HL-60 (cell line): ENCODE measurements at regions not wholly inside any gene's neighbourhood (a gene's known extent, or its start where the extent isn't known, plus 50 kb on each side); places are given as distances from the start of the nearest gene placed in this dataset.

Source experiments
- DNase-seq, 2 experiments: peaks; one replicate each; pipeline ENCODE4 v3.0.0-alpha.2; 2010 to 2020; ENCODE audit warnings: low read depth in 1 of 2, low spot score in 1 of 2
- H3K27ac ChIP-seq: fragments of 250-450 bp; sonication (Bioruptor Pico); replicated peaks from 2 replicates; pipeline ENCODE4 v1.5.1; 2020; ENCODE audit warnings: mild to moderate bottlenecking, moderate library complexity
- H3K27me3 ChIP-seq: fragments of 250-450 bp; sonication (Bioruptor Pico); 2 replicates; pipeline ENCODE4 v1.5.1; 2021; ENCODE audit warnings: mild to moderate bottlenecking, moderate library complexity; ENCODE audit not compliant: insufficient read depth, poor library complexity, severe bottlenecking
- H3K4me3 ChIP-seq: replicated peaks from 2 replicates; pipeline ENCODE4 v1.5.1; 2011; ENCODE audit warnings: mild to moderate bottlenecking, control low read depth, low read length; ENCODE audit not compliant: insufficient read depth
- GABPA ChIP-seq: IDR thresholded peaks from 2 replicates; pipeline ENCODE4 v1.6.1; 2012; ENCODE audit warnings: low read depth
- POLR2AphosphoS5 ChIP-seq: IDR thresholded peaks from 2 replicates; pipeline ENCODE4 v1.6.1; 2012; ENCODE audit warnings: low read depth
- SPI1 ChIP-seq: IDR thresholded peaks from 2 replicates; pipeline ENCODE4 v1.6.1; 2012; ENCODE audit warnings: low read depth, mild to moderate bottlenecking, borderline replicate concordance
- TF ChIP-seq, protein P1 (sequence below): IDR thresholded peaks from one replicate; pipeline ENCODE4 v1.5.1; 2011; ENCODE audit warnings: low read length, control low read depth, inconsistent platforms; ENCODE audit not compliant: insufficient read depth
- TF ChIP-seq, protein P2 (sequence below): IDR thresholded peaks from 2 replicates; pipeline ENCODE4 v1.6.1; 2012; ENCODE audit warnings: low read depth; ENCODE audit not compliant: insufficient replicate concordance

- DNase-seq = no peak
- Histone ChIP-seq H3K27me3 (no peaks in the 10 kb centered on the region), H3K4me3 (no peak overlapping the region), H3K27ac (no peak overlapping the region)
- TF ChIP-seq POLR2AphosphoS5 = no peak
- TF ChIP-seq GABPA = no peak
- TF ChIP-seq SPI1 = no peak
- TF ChIP-seq, protein P1, sequence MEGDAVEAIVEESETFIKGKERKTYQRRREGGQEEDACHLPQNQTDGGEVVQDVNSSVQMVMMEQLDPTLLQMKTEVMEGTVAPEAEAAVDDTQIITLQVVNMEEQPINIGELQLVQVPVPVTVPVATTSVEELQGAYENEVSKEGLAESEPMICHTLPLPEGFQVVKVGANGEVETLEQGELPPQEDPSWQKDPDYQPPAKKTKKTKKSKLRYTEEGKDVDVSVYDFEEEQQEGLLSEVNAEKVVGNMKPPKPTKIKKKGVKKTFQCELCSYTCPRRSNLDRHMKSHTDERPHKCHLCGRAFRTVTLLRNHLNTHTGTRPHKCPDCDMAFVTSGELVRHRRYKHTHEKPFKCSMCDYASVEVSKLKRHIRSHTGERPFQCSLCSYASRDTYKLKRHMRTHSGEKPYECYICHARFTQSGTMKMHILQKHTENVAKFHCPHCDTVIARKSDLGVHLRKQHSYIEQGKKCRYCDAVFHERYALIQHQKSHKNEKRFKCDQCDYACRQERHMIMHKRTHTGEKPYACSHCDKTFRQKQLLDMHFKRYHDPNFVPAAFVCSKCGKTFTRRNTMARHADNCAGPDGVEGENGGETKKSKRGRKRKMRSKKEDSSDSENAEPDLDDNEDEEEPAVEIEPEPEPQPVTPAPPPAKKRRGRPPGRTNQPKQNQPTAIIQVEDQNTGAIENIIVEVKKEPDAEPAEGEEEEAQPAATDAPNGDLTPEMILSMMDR = no peak
- TF ChIP-seq, protein P2, sequence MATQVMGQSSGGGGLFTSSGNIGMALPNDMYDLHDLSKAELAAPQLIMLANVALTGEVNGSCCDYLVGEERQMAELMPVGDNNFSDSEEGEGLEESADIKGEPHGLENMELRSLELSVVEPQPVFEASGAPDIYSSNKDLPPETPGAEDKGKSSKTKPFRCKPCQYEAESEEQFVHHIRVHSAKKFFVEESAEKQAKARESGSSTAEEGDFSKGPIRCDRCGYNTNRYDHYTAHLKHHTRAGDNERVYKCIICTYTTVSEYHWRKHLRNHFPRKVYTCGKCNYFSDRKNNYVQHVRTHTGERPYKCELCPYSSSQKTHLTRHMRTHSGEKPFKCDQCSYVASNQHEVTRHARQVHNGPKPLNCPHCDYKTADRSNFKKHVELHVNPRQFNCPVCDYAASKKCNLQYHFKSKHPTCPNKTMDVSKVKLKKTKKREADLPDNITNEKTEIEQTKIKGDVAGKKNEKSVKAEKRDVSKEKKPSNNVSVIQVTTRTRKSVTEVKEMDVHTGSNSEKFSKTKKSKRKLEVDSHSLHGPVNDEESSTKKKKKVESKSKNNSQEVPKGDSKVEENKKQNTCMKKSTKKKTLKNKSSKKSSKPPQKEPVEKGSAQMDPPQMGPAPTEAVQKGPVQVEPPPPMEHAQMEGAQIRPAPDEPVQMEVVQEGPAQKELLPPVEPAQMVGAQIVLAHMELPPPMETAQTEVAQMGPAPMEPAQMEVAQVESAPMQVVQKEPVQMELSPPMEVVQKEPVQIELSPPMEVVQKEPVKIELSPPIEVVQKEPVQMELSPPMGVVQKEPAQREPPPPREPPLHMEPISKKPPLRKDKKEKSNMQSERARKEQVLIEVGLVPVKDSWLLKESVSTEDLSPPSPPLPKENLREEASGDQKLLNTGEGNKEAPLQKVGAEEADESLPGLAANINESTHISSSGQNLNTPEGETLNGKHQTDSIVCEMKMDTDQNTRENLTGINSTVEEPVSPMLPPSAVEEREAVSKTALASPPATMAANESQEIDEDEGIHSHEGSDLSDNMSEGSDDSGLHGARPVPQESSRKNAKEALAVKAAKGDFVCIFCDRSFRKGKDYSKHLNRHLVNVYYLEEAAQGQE = no peak
These were observed 56.8 kb upstream of the GRIA4 start for GRCh38 chr11:105553025-105553424.

DNA sequence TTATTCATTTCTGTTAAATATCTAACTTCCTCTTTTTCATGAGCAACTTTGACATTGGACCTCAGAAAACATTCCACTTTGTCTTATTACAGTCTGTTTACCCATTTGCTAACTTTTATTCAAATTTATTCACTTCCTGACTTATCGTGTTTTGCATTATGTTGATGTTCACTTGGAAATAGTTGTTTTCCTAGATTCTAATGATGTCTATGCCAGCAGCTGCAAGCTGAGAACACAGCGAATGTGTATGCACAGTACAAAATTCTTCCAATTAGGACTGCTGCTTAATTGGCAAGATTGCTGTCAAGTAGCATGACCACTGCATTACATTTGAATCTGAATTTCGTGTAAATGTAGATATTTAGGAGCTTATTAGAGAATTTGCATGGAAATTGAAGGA, 61.5 kb upstream of the GRIA4 start:
- no peaks in the 10 kb centered on the region for H3K27me3 ChIP-seq
- TF ChIP-seq, protein P2 = no peak
- TF ChIP-seq SPI1 (no peak), POLR2AphosphoS5 (no peak), GABPA (no peak)
- TF ChIP-seq, protein P1 = no peak
- H3K4me3 ChIP-seq = no peak overlapping the region
- no peak for DNase-seq
- no peak overlapping the region for H3K27ac ChIP-seq

- Histone ChIP-seq H3K27ac (no peak overlapping the region), H3K27me3 (no peaks in the 10 kb centered on the region), H3K4me3 (no peak overlapping the region)
- TF ChIP-seq GABPA (no peak), POLR2AphosphoS5 (no peak)
- TF ChIP-seq, protein P2 = no peak
- DNase-seq = no peak
These were observed 71.3 kb upstream of the GRIA4 start for GRCh38 chr11:105538588-105538987.

GRCh38 chr11:105537531-105537930, 72.3 kb upstream of the GRIA4 start:
- Histone ChIP-seq H3K27ac (no peak overlapping the region), H3K4me3 (no peak overlapping the region), H3K27me3 (no peaks in the 10 kb centered on the region)
- DNase-seq = no peak
- TF ChIP-seq POLR2AphosphoS5 = no peak
- TF ChIP-seq SPI1 = no peak
- TF ChIP-seq, protein P1 = no peak
- TF ChIP-seq, protein P2 = no peak
- no peak for TF ChIP-seq GABPA
